ENCODE measurements at regions not wholly inside any gene's neighbourhood (a gene's known extent, or its start where the extent isn't known, plus 50 kb on each side); places are given as distances from the start of the nearest gene placed in this dataset.

DNA sequence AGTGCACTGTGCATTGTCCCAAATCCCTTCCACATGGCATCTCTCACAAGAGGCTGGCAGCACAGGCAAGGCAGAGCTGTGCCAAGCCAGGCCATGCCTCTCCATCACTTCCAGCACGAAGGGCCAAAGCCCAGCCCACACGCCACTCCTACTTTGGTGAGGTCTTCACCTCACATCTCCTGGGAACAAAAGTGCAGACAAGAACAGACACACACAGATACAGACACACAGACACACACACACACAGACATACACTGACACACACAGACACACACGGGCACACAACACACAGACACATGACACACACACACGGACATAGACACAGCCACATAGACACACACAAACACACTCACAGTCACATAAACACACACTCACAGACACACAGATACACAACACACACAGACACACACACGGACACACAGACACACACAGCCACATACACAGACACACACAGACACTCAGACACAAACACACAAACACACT, 233.3 kb downstream of the UACA start:
- no peak overlapping the region for H3K4me3 ChIP-seq (ENCODE audit: low read depth, low read length)
- H3K9me3 ChIP-seq (ENCODE audit: severe bottlenecking): no peaks in the 10 kb centered on the region
- no peaks in the 10 kb centered on the region for H3K36me3 ChIP-seq
- H3K27ac ChIP-seq: no peak overlapping the region
- TF ChIP-seq, protein P1, sequence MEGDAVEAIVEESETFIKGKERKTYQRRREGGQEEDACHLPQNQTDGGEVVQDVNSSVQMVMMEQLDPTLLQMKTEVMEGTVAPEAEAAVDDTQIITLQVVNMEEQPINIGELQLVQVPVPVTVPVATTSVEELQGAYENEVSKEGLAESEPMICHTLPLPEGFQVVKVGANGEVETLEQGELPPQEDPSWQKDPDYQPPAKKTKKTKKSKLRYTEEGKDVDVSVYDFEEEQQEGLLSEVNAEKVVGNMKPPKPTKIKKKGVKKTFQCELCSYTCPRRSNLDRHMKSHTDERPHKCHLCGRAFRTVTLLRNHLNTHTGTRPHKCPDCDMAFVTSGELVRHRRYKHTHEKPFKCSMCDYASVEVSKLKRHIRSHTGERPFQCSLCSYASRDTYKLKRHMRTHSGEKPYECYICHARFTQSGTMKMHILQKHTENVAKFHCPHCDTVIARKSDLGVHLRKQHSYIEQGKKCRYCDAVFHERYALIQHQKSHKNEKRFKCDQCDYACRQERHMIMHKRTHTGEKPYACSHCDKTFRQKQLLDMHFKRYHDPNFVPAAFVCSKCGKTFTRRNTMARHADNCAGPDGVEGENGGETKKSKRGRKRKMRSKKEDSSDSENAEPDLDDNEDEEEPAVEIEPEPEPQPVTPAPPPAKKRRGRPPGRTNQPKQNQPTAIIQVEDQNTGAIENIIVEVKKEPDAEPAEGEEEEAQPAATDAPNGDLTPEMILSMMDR (IDR thresholded peaks at IDR 0.05; ENCODE audit: low read depth, low read length): no peak
- peaks cover 6% of the 10 kb centered on the region for H3K27me3 ChIP-seq (ENCODE audit: insufficient read depth, low read depth, severe bottlenecking)
- no peak for DNase-seq

DNA sequence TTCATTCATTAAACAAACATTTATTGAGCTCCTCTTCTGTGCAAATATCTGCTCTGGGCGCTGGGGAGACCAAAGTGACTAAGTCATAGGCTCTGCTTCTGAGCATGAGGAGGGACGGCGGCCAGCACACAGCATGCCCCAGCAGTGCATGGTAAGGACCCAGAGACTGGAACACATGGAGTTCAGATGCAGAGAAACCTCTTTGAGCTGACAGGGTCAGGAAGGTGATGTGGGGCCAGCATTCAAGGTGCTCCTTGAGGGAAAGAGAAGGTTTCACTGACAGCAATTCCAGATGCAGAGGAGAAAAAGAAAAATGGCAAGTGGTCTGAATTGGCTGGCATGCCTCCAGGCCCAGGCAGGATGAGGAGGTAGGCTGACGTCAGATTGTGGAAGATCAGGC, 234.5 kb downstream of the UACA start:
- H3K27me3 ChIP-seq (ENCODE audit: insufficient read depth, low read depth, severe bottlenecking): peaks cover 2% of the 10 kb centered on the region
- no peaks in the 10 kb centered on the region for H3K9me3 ChIP-seq (ENCODE audit: severe bottlenecking)
- no peak for DNase-seq
- no peaks in the 10 kb centered on the region for H3K36me3 ChIP-seq
- TF ChIP-seq, protein P1 (IDR thresholded peaks at IDR 0.05; ENCODE audit: low read depth, low read length): no peak
- no peak overlapping the region for H3K4me3 ChIP-seq (ENCODE audit: low read depth, low read length)
- H3K27ac ChIP-seq: no peak overlapping the region

DNA sequence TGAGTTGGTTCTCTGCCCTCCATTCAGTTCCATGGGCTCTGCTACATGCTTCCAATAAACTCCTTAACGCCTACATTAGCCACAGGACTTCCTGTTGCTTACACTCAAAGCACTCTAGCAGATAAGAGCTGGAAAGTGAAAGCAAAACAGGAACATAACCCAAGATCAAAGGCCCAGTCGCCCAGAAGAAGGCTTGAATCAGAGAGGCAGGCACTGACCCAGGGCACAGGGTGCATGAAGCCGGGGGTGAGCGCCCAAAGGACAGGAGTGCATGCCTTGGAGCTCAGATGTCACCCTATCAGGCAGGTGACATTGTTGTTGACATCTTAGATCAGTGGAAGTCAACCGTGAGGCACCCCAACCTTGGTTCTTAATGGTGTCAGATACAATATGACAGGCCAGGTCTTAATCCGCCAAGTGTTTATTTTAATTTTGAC, 235.1 kb downstream of the UACA start:
- no peaks in the 10 kb centered on the region for H3K9me3 ChIP-seq (ENCODE audit: severe bottlenecking)
- H3K27me3 ChIP-seq (ENCODE audit: insufficient read depth, low read depth, severe bottlenecking): peaks cover 2% of the 10 kb centered on the region
- no peak for DNase-seq
- no peak overlapping the region for H3K27ac ChIP-seq
- no peak overlapping the region for H3K4me3 ChIP-seq (ENCODE audit: low read depth, low read length)
- H3K36me3 ChIP-seq: no peaks in the 10 kb centered on the region
- TF ChIP-seq, protein P1 (IDR thresholded peaks at IDR 0.05; ENCODE audit: low read depth, low read length): no peak

DNA sequence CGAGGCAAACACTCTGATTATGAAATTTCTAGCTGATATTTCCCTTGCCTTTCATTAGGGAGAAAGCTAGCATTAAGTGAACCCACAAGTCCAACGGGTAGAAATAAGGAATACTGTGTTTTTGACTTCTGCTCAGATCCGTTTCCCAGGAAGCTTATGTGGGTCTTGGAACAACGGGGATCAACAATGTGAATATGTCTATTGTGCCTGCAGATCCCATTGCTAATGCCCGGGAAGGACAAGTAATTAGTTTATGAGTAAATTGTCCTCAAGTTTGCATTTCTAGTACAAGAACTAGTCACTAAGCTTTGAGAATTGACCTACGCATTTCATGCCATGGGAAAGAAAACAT, 236.4 kb downstream of the UACA start:
- Histone ChIP-seq H3K36me3 (no peaks in the 10 kb centered on the region), H3K27me3 (ENCODE audit: insufficient read depth, low read depth, severe bottlenecking) (peaks cover 2% of the 10 kb centered on the region), H3K27ac (no peak overlapping the region), H3K9me3 (ENCODE audit: severe bottlenecking) (no peaks in the 10 kb centered on the region), H3K4me3 (ENCODE audit: low read depth, low read length) (no peak overlapping the region)
- TF ChIP-seq, protein P1 (IDR thresholded peaks at IDR 0.05; ENCODE audit: low read depth, low read length): no peak
- DNase-seq: no peak

DNA sequence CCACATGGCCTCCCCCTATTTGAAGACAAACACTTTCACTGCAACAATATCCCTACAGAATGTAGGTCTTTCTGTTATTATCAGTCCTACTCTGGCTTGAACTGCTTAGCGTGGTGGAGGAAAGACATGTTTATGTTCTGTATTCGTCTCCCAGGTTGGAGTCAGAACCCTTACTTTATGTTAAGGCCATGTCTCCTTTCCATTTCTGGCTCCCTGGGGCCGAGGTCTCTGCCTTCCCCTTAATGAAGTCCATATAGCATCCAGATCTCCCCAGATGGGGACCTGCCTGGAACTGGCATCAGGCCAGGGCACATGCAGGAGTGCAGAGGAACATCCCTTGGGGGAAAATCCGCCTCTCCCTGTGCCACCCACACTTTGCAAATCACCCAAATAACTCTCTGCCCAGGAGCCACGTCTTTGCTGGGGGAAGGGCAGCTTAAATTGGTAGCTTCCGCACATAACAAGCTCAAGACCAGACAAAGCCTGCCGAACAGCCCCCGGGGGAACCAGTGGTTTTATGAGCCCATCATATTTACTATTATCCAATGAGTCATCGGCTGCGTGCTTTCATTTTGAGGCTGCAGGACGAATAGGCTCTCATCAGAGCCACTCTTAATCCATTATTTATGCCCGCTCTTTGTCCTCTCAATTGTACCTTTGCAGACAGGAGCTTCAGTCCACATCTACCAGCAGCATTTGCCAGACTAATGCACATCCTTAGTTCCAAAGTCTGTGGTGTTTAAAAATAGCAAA, 237.0 kb downstream of the UACA start:
- DNase-seq: no peak
- H3K27ac ChIP-seq: no peak overlapping the region
- H3K9me3 ChIP-seq (ENCODE audit: severe bottlenecking): no peaks in the 10 kb centered on the region
- TF ChIP-seq, protein P1 (IDR thresholded peaks at IDR 0.05; ENCODE audit: low read depth, low read length): no peak
- no peak overlapping the region for H3K4me3 ChIP-seq (ENCODE audit: low read depth, low read length)
- no peaks in the 10 kb centered on the region for H3K27me3 ChIP-seq (ENCODE audit: insufficient read depth, low read depth, severe bottlenecking)
- no peaks in the 10 kb centered on the region for H3K36me3 ChIP-seq

DNA sequence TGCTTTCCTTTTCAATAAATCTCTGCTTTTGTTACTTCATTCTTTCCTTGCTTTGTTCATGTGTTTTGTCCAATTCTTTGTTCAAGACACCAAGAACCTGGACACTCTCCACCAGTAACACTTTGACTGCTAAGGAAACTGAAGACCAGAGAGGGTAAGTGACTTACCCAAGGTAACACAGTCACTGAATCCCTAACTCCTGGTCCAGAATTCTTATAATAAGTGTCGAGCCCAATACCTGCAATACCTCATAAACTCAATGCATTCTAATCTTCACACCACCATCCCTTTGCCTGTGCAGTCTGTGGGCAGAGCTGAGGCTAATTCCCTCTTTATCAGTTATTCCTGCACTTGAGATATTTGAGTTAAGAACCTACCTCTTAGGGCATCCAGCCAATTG, 237.8 kb downstream of the UACA start:
- no peaks in the 10 kb centered on the region for H3K36me3 ChIP-seq
- no peaks in the 10 kb centered on the region for H3K27me3 ChIP-seq (ENCODE audit: insufficient read depth, low read depth, severe bottlenecking)
- no peaks in the 10 kb centered on the region for H3K9me3 ChIP-seq (ENCODE audit: severe bottlenecking)
- H3K27ac ChIP-seq: no peak overlapping the region
- DNase-seq: no peak
- TF ChIP-seq, protein P1 (IDR thresholded peaks at IDR 0.05; ENCODE audit: low read depth, low read length): no peak
- no peak overlapping the region for H3K4me3 ChIP-seq (ENCODE audit: low read depth, low read length)

Measured in WERI-Rb-1 (cell line).